ENCODE measurements at regions not wholly inside any gene's neighbourhood (a gene's known extent, or its start where the extent isn't known, plus 50 kb on each side); places are given as distances from the start of the nearest gene placed in this dataset.

DNA sequence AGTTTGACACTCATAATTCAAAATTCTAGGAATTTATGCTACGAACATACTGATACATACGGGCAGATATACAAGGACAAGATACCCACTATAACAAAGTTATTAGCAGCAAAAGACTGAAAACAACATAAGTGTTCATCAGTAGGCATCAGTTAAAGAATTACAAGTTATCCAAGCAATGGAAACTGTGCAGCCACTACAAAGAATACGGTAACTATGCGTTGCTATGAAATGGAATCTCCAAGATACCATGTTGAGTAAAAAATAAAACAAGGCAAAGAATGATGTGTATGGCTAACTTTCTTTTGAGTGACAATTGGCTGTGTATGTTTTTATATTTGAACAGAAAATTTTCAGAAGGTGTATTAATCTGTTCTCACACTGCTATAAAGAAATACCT lies 151.7 kb downstream of the ADAMTS15 start:
- Mint-ChIP-seq H3K4me3 (no peak overlapping the region), H3K36me3 (no peaks in the 10 kb centered on the region), H3K9me3 (no peaks in the 10 kb centered on the region), H3K27me3 (no peaks in the 10 kb centered on the region), H3K27ac (no peak overlapping the region), H3K4me1 (ENCODE audit: low read depth) (no peaks in the 10 kb centered on the region)
- intact Hi-C loops (cut with micrococcal nuclease): no loop called here
- no peak for DNase-seq
- ChIA-PET POLR2A (no interaction called here), CTCF (no interaction called here)

DNA sequence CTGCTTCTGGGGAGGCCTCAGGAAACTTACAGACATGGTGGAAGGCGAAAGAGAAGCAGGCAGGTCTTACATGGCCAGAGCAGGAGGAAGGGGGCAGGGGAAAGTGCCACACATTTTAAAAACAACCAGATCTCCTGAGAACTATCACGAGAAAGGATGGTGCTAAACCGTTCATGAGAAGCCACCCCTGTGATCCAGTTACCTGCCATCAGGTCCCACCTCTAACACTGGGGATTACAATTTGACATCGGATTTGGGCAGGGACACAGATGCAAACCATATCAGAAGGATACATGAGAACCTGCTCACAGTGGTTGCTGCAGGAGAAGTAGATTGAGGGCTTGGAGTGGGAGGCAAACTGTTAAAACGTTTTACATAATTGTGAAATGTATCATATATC lies 152.2 kb downstream of the ADAMTS15 start:
- H3K27me3 Mint-ChIP-seq: no peaks in the 10 kb centered on the region
- H3K36me3 Mint-ChIP-seq: no peaks in the 10 kb centered on the region
- H3K9me3 Mint-ChIP-seq: no peaks in the 10 kb centered on the region

DNA sequence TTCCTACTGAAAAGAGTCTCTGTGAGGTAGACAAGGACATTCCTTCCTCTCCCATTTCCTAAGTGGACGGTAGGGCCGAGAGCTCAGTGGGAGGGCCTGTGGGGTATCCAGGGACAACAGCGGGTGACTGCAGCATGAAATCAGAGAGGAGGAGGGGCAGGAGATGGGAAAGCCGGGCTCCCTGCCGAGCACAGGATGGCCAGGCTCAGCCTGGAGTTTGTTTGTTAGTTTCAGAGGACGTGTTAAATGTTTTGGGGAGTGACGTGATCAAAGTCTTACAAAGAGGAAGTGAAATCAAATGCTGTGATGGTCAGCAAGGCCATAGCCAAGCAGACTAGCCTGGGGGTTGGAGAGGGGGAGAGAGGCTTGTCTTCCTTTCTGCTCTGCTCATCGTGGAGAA lies 152.7 kb downstream of the ADAMTS15 start:
- no peak for DNase-seq
- Mint-ChIP-seq H3K36me3 (no peaks in the 10 kb centered on the region), H3K27ac (no peak overlapping the region), H3K27me3 (no peaks in the 10 kb centered on the region), H3K9me3 (no peaks in the 10 kb centered on the region), H3K4me3 (no peak overlapping the region), H3K4me1 (ENCODE audit: low read depth) (no peaks in the 10 kb centered on the region)
- POLR2A ChIA-PET: no interaction called here
- CTCF ChIA-PET: no interaction called here
- intact Hi-C loops (cut with micrococcal nuclease): no loop called here

More for the DNA sequence above, 152.2 kb downstream of the ADAMTS15 start:
- Mint-ChIP-seq H3K4me3 (no peak overlapping the region), H3K4me1 (ENCODE audit: low read depth) (no peaks in the 10 kb centered on the region), H3K27ac (no peak overlapping the region)
- intact Hi-C loops (cut with micrococcal nuclease): no loop called here
- ChIA-PET CTCF (no interaction called here), POLR2A (no interaction called here)
- no peak for DNase-seq

DNA sequence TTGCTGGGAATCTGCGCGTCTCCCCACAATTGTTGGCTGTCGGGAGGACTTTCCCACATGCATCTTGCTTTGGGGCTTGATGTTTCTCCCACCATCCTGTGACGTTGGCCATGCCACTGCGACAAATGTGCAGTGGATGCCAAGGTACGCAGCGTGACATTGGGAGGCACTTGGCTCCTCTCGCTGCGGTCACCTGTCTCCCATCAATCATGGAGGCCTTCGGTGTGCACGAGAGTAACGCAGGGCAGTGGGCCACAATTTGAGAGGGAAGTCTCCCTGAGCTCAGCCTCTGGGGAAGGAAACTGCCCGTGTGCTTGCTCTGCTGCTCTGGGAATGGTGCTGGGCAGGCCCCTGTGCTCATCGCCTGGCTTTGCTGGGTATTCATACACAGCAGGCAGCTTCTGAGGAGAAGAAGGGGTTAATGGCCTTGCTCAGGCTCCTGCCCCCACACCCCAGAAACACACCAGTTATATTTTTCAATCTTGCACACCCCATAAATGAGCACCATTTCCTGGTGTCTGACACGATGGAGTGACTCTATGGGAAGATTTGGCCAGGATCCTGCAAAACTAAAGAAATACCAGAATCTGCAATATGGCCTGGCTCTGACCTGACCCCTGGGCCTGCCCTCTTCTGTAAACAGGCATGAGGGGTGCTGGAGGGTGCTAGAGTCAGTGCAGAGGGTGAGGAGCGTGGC lies 153.5 kb downstream of the ADAMTS15 start:
- no peaks in the 10 kb centered on the region for H3K9me3 Mint-ChIP-seq
- CTCF ChIA-PET: no interaction called here
- H3K27ac Mint-ChIP-seq: no peak overlapping the region
- intact Hi-C loops (cut with micrococcal nuclease): no loop called here
- no peaks in the 10 kb centered on the region for H3K36me3 Mint-ChIP-seq
- no peak overlapping the region for H3K4me3 Mint-ChIP-seq
- H3K27me3 Mint-ChIP-seq: no peaks in the 10 kb centered on the region
- POLR2A ChIA-PET: no interaction called here
- no peak for DNase-seq
- no peaks in the 10 kb centered on the region for H3K4me1 Mint-ChIP-seq (ENCODE audit: low read depth)

DNA sequence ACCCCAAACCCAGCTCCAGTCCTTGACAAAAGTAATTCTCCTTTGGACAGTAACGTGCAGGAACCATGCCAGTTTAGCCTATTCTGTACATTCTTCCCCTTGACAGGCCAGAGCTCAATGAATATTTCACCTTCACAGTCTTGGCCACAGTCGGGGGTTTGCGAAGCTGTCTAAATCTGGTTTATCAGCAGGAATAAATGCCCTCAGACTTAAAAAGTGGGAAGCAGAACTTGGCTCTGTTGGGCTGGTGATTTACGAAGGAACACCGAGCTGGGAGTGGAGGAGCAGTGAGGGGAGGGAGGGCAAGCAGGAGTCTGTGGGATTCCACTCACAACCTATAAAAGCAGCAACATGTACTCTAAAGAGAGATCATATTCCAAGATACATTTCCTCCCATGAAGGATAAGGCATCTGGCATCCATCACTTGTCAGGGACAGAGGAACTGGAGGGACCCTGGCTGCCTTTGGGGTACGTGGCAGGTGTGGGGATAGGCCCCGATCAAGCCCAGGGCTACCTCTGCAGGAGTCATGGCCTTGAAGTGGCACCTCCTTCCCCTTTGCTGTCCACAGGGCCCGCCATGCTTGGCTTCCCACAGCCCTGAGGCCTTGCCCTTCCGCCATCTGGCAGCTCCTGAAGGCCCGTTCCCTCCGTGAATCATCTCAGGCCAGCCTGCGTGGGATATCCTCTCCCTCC lies 154.3 kb downstream of the ADAMTS15 start:
- H3K4me3 Mint-ChIP-seq: no peak overlapping the region
- H3K4me1 Mint-ChIP-seq (ENCODE audit: low read depth): no peaks in the 10 kb centered on the region
- DNase-seq: no peak
- no peak overlapping the region for H3K27ac Mint-ChIP-seq
- CTCF ChIA-PET: no interaction called here
- intact Hi-C loops (cut with micrococcal nuclease): no loop called here
- POLR2A ChIA-PET: no interaction called here
- H3K36me3 Mint-ChIP-seq: no peaks in the 10 kb centered on the region
- no peaks in the 10 kb centered on the region for H3K9me3 Mint-ChIP-seq
- H3K27me3 Mint-ChIP-seq: no peaks in the 10 kb centered on the region

DNA sequence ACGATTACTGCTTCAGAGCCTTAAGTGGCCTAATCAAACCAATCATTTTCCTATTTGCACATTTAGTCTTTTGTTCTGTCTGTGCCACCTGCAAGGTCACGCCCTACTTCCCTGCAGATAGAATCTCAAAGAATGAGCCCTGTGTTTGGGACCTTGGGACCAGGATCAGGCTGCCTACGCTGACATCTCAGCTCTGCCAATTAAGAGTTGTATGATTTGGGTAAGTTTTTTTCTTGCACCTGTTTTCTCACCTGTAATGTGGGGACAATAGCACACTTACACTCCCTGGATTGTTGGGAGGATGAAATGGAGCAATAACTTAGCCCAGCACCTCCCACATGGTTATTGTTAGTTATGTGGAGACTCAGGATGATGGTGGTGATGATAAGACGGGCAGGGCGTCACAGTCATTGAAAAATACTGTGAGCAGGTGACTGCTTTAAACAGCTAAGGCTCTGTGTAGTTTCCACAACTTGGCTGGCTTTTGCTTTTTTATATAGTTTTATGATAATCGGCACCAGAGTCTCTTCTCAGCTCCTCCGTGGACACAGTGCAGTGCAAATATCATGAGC lies 155.0 kb downstream of the ADAMTS15 start:
- DNase-seq: no peak
- peaks cover 5% of the 10 kb centered on the region for H3K27me3 Mint-ChIP-seq
- H3K4me1 Mint-ChIP-seq (ENCODE audit: low read depth): no peaks in the 10 kb centered on the region
- POLR2A ChIA-PET: no interaction called here
- H3K36me3 Mint-ChIP-seq: no peaks in the 10 kb centered on the region
- H3K27ac Mint-ChIP-seq: no peak overlapping the region
- no peak overlapping the region for H3K4me3 Mint-ChIP-seq
- no peaks in the 10 kb centered on the region for H3K9me3 Mint-ChIP-seq
- CTCF ChIA-PET: no interaction called here
- intact Hi-C loops (cut with micrococcal nuclease): no loop called here

DNA sequence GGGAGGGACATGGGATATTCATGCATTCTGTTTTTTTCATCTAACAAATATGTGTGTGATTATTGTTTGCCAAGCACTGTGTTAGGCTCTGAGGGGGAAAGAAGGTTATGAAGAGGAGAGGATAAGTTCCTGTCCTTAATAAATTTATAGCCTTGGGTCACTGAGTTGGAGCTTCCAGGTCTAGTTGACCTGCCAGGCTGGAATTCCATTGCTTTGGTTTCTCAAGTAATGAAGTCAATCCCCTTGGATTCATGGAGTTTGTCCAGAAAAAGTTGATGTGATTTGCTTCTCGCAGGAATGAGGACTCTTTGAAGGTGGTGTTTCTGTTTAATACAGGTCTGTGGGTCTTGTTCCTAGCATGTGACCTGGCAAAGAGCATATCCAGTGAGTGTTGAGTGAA lies 156.2 kb downstream of the ADAMTS15 start:
- no peak overlapping the region for H3K27ac Mint-ChIP-seq
- ChIA-PET CTCF (interaction anchor here (1.3 kb wide), 1 partner anchor 258 kb away, joined by 3 read pairs; no protein-coding TSS in a partner anchor), POLR2A (no interaction called here)
- H3K4me1 Mint-ChIP-seq (ENCODE audit: low read depth): no peaks in the 10 kb centered on the region
- no peak overlapping the region for H3K4me3 Mint-ChIP-seq
- intact Hi-C loops (cut with micrococcal nuclease): no loop called here
- no peaks in the 10 kb centered on the region for H3K9me3 Mint-ChIP-seq
- peaks cover 5% of the 10 kb centered on the region for H3K27me3 Mint-ChIP-seq
- no peak for DNase-seq
- H3K36me3 Mint-ChIP-seq: no peaks in the 10 kb centered on the region

DNA sequence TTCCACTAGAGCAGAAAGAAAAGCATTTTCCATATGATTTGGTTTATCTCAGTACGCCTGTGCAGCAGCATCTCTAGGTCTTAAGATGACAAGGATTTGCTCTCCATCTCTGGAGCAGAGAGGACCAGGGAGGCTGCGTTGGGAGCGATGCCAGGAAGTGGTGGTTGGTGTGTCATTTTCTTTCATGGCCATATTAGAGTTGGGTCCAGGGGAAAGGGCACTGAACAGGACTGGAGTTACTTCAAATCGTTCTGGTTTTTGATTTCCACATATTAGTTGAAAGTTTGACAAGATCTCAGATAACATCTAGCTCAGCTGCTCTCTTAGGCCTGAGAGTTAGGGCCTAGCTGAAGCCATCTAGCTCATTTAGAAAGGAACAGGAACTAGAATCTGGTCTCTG lies 157.7 kb downstream of the ADAMTS15 start:
- Mint-ChIP-seq H3K27ac (no peak overlapping the region), H3K4me3 (no peak overlapping the region), H3K4me1 (ENCODE audit: low read depth) (no peaks in the 10 kb centered on the region), H3K27me3 (peaks cover 5% of the 10 kb centered on the region), H3K9me3 (no peaks in the 10 kb centered on the region), H3K36me3 (no peaks in the 10 kb centered on the region)
- ChIA-PET CTCF (no interaction called here), POLR2A (no interaction called here)
- intact Hi-C loops (cut with micrococcal nuclease): no loop called here
- DNase-seq: no peak

DNA sequence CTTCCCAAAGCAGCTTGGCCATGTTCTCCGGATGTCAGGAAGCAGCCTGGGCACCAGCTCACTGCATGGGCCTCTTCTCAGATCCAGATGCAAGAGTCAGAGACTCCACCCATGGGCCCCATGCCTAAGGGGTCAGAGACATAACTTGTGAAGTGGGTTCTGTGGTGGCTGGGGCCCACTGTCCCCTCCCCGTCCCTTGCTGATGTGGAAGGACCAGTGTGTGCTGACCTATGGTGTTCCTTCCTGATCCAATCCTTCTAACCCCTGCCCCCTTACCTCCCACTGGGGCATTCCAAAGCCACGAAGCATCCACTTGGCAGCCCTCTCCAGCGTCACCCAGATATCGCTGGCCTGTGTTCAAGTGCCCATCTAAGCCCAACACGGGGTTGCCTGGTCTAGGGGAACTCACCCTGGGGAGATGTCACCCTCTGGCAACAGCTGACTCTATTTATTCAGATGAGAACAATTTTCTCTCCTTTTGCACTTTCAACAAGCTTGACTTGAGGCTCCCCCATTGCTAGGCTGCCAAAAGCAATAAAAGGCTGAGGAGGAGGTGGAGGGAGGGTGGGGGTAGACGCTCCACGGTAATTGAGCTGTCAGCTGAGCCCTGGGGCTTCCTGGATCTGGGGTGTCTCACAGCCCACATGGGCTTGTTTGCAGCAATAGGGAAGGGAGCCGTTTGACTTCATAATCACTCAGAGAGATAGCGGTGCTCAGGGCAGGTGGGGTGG lies 158.5 kb downstream of the ADAMTS15 start:
- POLR2A ChIA-PET: no interaction called here

DNA sequence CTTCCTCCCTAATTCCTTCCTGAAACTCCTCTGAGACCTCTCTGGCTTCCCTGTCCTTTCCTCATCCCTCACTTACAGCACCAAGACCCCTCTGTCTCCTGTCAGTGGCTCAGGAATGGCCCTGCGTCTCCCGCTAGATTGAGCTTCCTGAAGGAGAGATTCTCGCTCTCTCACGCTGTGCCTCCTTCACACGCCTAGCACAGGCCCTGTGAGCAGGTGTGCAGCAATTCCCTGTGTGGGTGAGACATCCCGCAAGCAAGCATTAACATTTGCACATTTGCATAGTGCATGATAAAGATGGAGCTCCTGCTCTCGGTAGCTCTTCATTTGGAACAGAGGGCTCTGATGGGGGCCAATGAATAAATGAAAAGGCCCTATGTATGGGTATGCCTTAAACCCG lies 159.8 kb downstream of the ADAMTS15 start:
- no peak for DNase-seq
- ChIA-PET POLR2A (no interaction called here), CTCF (no interaction called here)
- Mint-ChIP-seq H3K4me1 (ENCODE audit: low read depth) (no peaks in the 10 kb centered on the region), H3K9me3 (no peaks in the 10 kb centered on the region), H3K27me3 (peaks cover 6% of the 10 kb centered on the region), H3K4me3 (no peak overlapping the region), H3K36me3 (no peaks in the 10 kb centered on the region), H3K27ac (no peak overlapping the region)
- intact Hi-C loops (cut with micrococcal nuclease): no loop called here

More for the DNA sequence above, 158.5 kb downstream of the ADAMTS15 start:
- DNase-seq: no peak
- no peaks in the 10 kb centered on the region for H3K9me3 Mint-ChIP-seq
- no peak overlapping the region for H3K4me3 Mint-ChIP-seq
- H3K27ac Mint-ChIP-seq: no peak overlapping the region
- peaks cover 5% of the 10 kb centered on the region for H3K27me3 Mint-ChIP-seq
- H3K36me3 Mint-ChIP-seq: no peaks in the 10 kb centered on the region
- CTCF ChIA-PET: no interaction called here
- intact Hi-C loops (cut with micrococcal nuclease): no loop called here
- H3K4me1 Mint-ChIP-seq (ENCODE audit: low read depth): no peaks in the 10 kb centered on the region

DNA sequence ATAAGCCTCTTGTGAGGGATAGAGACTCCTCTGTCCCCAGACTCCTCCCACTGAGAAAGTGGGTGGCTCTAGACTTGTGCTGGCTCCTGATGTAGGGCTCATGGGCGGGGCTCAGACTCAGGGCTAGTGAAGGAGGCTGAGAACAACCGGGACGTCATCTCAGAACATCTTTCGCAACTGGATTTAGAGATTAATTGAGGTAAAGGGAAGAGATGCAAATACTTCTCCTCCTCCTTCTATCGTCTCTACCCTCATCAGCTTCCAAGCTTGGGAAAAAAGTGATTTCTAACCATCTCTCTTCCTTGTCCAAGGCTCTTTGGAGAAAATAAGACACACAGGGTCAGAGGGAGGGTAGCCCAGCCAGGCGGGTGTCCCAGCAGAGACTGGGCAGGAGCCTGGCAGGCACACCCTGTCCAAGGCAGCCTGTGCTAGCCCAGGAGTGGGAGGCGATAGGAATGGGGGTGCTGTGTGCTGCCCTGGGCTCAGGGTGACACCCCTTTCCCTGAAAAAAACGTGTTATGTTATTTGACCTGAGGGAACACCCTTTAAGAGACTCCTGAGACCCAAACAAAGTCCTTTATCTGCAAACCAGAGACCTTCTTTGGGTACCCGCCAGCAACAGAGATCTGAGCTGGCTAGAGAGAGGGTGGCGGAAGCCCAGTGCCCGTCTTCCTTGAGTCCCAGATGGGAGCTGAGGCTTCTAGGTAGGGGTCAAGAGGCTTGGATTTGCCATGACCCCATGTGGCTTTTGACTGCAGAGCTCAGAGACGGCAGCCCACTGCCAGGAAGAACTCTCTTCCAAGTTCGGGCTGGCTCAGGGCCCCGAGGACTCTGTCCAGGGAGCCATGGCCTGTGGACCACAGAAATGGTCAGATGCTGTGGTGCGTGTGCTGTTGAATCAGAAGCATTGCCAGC lies 160.9 kb downstream of the ADAMTS15 start:
- Mint-ChIP-seq H3K9me3 (no peaks in the 10 kb centered on the region), H3K36me3 (no peaks in the 10 kb centered on the region), H3K27ac (no peak overlapping the region), H3K27me3 (peaks cover 6% of the 10 kb centered on the region), H3K4me3 (no peak overlapping the region), H3K4me1 (ENCODE audit: low read depth) (no peaks in the 10 kb centered on the region)
- POLR2A ChIA-PET: no interaction called here
- DNase-seq: no peak
- intact Hi-C loops (cut with micrococcal nuclease): no loop called here
- CTCF ChIA-PET: no interaction called here

DNA sequence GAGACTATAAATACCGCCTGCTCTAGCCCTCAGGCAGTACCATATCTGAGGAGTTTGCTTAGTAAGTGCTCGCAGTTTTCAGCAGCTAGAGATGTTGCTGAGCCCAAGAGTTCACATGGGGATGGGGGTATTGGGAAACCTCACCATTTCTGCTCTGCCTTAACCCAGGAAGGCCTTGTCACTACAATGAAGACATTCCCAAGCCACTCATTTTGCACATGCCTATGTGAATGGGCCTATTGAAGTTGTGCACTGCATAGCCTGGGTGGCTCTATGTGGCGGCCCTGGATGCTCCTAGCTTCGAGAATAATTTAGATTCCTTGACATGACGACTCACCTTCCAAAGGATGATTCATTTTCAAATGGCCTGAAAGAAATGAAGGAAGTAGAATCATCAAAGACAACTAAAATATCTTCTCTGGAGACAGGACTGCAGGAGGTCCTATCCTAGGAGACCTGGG lies 163.4 kb downstream of the ADAMTS15 start:
- H3K27ac Mint-ChIP-seq: no peak overlapping the region
- intact Hi-C loops (cut with micrococcal nuclease): no loop called here
- H3K27me3 Mint-ChIP-seq: peaks cover 6% of the 10 kb centered on the region
- no peak overlapping the region for H3K4me3 Mint-ChIP-seq
- H3K36me3 Mint-ChIP-seq: no peaks in the 10 kb centered on the region
- no peak for DNase-seq
- no peaks in the 10 kb centered on the region for H3K9me3 Mint-ChIP-seq
- H3K4me1 Mint-ChIP-seq (ENCODE audit: low read depth): no peaks in the 10 kb centered on the region
- POLR2A ChIA-PET: no interaction called here
- CTCF ChIA-PET: no interaction called here
